ENCODE measurements at regions not wholly inside any gene's neighbourhood (a gene's known extent, or its start where the extent isn't known, plus 50 kb on each side); places are given as distances from the start of the nearest gene placed in this dataset.

DNA sequence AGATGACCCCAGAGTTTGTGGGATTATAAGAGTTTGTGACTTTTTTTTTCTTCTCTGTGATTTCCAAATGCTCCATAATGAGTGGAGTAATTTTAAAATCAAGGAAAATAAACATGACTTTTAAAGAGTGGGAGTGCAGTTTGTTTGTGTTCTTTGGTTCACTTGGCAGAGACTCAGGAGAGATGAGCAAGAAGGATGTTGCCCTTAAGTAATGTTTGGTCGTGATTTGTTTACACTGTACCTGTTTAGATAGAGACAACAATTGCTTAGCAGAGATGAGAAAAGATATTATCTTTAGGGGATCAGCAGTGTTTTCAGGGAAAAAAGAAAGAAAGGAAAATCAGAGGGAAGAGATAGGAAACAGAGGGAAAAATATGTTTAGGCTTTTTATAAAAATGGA is 170.8 kb downstream of the ADSS2 start:
- H3K36me3 ChIP-seq (ENCODE audit: insufficient read depth, low read length) = no peaks in the 10 kb centered on the region
- H3K79me2 ChIP-seq (replicated peaks; ENCODE audit: insufficient read depth, low read length) = no peaks in the 10 kb centered on the region
- H4K20me1 ChIP-seq (ENCODE audit: insufficient read depth) = no peaks in the 10 kb centered on the region
- no peak overlapping the region for H3K4me2 ChIP-seq (ENCODE audit: low read length)
- H2AFZ ChIP-seq (ENCODE audit: low read depth, low read length) = no peak overlapping the region
- H3K9ac ChIP-seq (ENCODE audit: low read length) = no peak overlapping the region
- no peaks in the 10 kb centered on the region for H3K9me2 ChIP-seq (ENCODE audit: insufficient read depth, low read length)
- no peak overlapping the region for H3K27ac ChIP-seq (ENCODE audit: low read length)
- H3K4me3 ChIP-seq (ENCODE audit: low read length) = no peak overlapping the region
- TF ChIP-seq RAD21 (conservative IDR thresholded peaks at IDR 0.05) = no peak
- no peak for TF ChIP-seq MXI1 (conservative IDR thresholded peaks at IDR 0.05; ENCODE audit: poor library complexity, severe bottlenecking)
- TF ChIP-seq, protein P1, sequence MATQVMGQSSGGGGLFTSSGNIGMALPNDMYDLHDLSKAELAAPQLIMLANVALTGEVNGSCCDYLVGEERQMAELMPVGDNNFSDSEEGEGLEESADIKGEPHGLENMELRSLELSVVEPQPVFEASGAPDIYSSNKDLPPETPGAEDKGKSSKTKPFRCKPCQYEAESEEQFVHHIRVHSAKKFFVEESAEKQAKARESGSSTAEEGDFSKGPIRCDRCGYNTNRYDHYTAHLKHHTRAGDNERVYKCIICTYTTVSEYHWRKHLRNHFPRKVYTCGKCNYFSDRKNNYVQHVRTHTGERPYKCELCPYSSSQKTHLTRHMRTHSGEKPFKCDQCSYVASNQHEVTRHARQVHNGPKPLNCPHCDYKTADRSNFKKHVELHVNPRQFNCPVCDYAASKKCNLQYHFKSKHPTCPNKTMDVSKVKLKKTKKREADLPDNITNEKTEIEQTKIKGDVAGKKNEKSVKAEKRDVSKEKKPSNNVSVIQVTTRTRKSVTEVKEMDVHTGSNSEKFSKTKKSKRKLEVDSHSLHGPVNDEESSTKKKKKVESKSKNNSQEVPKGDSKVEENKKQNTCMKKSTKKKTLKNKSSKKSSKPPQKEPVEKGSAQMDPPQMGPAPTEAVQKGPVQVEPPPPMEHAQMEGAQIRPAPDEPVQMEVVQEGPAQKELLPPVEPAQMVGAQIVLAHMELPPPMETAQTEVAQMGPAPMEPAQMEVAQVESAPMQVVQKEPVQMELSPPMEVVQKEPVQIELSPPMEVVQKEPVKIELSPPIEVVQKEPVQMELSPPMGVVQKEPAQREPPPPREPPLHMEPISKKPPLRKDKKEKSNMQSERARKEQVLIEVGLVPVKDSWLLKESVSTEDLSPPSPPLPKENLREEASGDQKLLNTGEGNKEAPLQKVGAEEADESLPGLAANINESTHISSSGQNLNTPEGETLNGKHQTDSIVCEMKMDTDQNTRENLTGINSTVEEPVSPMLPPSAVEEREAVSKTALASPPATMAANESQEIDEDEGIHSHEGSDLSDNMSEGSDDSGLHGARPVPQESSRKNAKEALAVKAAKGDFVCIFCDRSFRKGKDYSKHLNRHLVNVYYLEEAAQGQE (IDR thresholded peaks at IDR 0.05; ENCODE audit: borderline replicate concordance) = no peak
- no peak for TF ChIP-seq EP300 (conservative IDR thresholded peaks at IDR 0.05; ENCODE audit: poor library complexity, severe bottlenecking)
- no peak for TF ChIP-seq EZH2 (IDR thresholded peaks at IDR 0.05; ENCODE audit: borderline replicate concordance, insufficient read depth, low read length, poor library complexity, severe bottlenecking)
- TF ChIP-seq, protein P2, sequence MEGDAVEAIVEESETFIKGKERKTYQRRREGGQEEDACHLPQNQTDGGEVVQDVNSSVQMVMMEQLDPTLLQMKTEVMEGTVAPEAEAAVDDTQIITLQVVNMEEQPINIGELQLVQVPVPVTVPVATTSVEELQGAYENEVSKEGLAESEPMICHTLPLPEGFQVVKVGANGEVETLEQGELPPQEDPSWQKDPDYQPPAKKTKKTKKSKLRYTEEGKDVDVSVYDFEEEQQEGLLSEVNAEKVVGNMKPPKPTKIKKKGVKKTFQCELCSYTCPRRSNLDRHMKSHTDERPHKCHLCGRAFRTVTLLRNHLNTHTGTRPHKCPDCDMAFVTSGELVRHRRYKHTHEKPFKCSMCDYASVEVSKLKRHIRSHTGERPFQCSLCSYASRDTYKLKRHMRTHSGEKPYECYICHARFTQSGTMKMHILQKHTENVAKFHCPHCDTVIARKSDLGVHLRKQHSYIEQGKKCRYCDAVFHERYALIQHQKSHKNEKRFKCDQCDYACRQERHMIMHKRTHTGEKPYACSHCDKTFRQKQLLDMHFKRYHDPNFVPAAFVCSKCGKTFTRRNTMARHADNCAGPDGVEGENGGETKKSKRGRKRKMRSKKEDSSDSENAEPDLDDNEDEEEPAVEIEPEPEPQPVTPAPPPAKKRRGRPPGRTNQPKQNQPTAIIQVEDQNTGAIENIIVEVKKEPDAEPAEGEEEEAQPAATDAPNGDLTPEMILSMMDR (IDR thresholded peaks at IDR 0.05; ENCODE audit: poor library complexity, severe bottlenecking) = no peak
- TF ChIP-seq POLR2AphosphoS5 (IDR thresholded peaks at IDR 0.05) = no peak
- TF ChIP-seq SMC3 (conservative IDR thresholded peaks at IDR 0.05; ENCODE audit: poor library complexity) = no peak
- TF ChIP-seq TAF1 (IDR thresholded peaks at IDR 0.05; ENCODE audit: low read depth) = no peak
- H3K27me3 ChIP-seq (ENCODE audit: insufficient read depth, low read depth, low read length) = no peaks in the 10 kb centered on the region
- no peaks in the 10 kb centered on the region for H3K9me3 ChIP-seq (ENCODE audit: low read length)
- no peaks in the 10 kb centered on the region for H3F3A ChIP-seq (ENCODE audit: insufficient read depth, low read length, poor library complexity, severe bottlenecking)

DNA sequence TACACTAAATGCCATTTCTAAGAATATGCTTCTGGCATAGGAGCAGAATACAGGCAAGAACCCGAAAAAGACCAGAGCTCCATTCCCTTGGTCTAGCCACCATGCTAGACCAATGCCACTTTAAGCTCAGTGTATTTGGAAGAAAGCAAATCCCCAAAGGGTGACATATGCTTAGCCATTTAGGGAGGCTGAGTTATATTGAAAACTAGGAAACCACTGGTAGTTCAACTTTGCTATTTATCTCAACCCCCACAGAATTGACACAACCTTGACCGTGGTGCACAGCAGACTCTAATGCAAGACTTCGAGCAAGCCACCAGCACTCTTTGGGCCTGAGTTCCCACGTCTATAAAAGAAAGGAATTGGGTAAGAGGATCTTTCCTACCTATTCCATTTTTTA is 167.9 kb downstream of the ADSS2 start:
- no peak overlapping the region for H3K4me3 ChIP-seq (ENCODE audit: low read length)
- TF ChIP-seq POLR2AphosphoS5 (IDR thresholded peaks at IDR 0.05) = no peak
- no peaks in the 10 kb centered on the region for H4K20me1 ChIP-seq (ENCODE audit: insufficient read depth)
- no peaks in the 10 kb centered on the region for H3K36me3 ChIP-seq (ENCODE audit: insufficient read depth, low read length)
- no peaks in the 10 kb centered on the region for H3K9me2 ChIP-seq (ENCODE audit: insufficient read depth, low read length)
- H3K79me2 ChIP-seq (replicated peaks; ENCODE audit: insufficient read depth, low read length) = no peaks in the 10 kb centered on the region
- no peaks in the 10 kb centered on the region for H3F3A ChIP-seq (ENCODE audit: insufficient read depth, low read length, poor library complexity, severe bottlenecking)
- H3K27me3 ChIP-seq (ENCODE audit: insufficient read depth, low read depth, low read length) = no peaks in the 10 kb centered on the region
- H3K4me2 ChIP-seq (ENCODE audit: low read length) = no peak overlapping the region
- H2AFZ ChIP-seq (ENCODE audit: low read depth, low read length) = no peak overlapping the region
- no peak overlapping the region for H3K9ac ChIP-seq (ENCODE audit: low read length)
- H3K27ac ChIP-seq (ENCODE audit: low read length) = no peak overlapping the region
- H3K9me3 ChIP-seq (ENCODE audit: low read length) = no peaks in the 10 kb centered on the region

DNA sequence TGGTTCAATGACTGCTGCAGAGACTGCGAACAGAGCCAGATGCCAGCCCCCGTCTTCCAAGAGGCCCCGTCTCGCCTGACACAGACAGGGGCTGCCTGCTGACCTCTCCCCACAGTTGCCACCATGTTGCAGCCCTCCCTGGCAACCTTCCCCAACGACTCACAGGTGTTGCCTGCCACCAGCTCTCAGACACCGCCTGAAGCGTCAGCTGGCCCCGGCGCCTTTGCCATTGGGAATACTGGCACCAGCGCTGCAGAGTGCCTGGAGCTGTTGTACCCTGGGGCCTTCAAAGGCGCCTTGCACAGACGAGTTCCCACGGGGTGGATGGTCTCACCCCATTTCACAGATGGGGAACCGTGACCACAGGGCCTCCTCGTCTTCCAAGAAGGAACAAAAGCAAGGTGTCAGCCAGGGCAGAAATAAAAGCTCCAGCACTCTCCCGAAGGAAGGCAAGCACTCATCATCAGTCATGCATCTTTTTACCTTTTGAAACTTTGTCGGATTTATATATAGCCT is 167.0 kb downstream of the ADSS2 start:
- no peaks in the 10 kb centered on the region for H3K36me3 ChIP-seq (ENCODE audit: insufficient read depth, low read length)
- H3K9me3 ChIP-seq (ENCODE audit: low read length) = no peaks in the 10 kb centered on the region
- TF ChIP-seq EP300 (conservative IDR thresholded peaks at IDR 0.05; ENCODE audit: poor library complexity, severe bottlenecking) = no peak
- no peak for TF ChIP-seq RAD21 (conservative IDR thresholded peaks at IDR 0.05)
- TF ChIP-seq SMC3 (conservative IDR thresholded peaks at IDR 0.05; ENCODE audit: poor library complexity) = no peak
- TF ChIP-seq TAF1 (IDR thresholded peaks at IDR 0.05; ENCODE audit: low read depth) = no peak
- TF ChIP-seq, protein P1 (IDR thresholded peaks at IDR 0.05; ENCODE audit: borderline replicate concordance) = no peak
- no peak for TF ChIP-seq MXI1 (conservative IDR thresholded peaks at IDR 0.05; ENCODE audit: poor library complexity, severe bottlenecking)
- TF ChIP-seq, protein P2 (IDR thresholded peaks at IDR 0.05; ENCODE audit: poor library complexity, severe bottlenecking) = no peak
- no peak for TF ChIP-seq EZH2 (IDR thresholded peaks at IDR 0.05; ENCODE audit: borderline replicate concordance, insufficient read depth, low read length, poor library complexity, severe bottlenecking)
- TF ChIP-seq POLR2AphosphoS5 (IDR thresholded peaks at IDR 0.05) = no peak
- H4K20me1 ChIP-seq (ENCODE audit: insufficient read depth) = no peaks in the 10 kb centered on the region
- H2AFZ ChIP-seq (ENCODE audit: low read depth, low read length) = no peak overlapping the region
- H3K9ac ChIP-seq (ENCODE audit: low read length) = no peak overlapping the region
- H3K27me3 ChIP-seq (ENCODE audit: insufficient read depth, low read depth, low read length) = no peaks in the 10 kb centered on the region
- no peaks in the 10 kb centered on the region for H3K79me2 ChIP-seq (replicated peaks; ENCODE audit: insufficient read depth, low read length)
- H3K27ac ChIP-seq (ENCODE audit: low read length) = no peak overlapping the region
- H3F3A ChIP-seq (ENCODE audit: insufficient read depth, low read length, poor library complexity, severe bottlenecking) = no peaks in the 10 kb centered on the region
- no peak overlapping the region for H3K4me3 ChIP-seq (ENCODE audit: low read length)
- H3K4me2 ChIP-seq (ENCODE audit: low read length) = no peak overlapping the region
- no peaks in the 10 kb centered on the region for H3K9me2 ChIP-seq (ENCODE audit: insufficient read depth, low read length)
